HEK293T (cell line): ENCODE measurements at regions not wholly inside any gene's neighbourhood (a gene's known extent, or its start where the extent isn't known, plus 50 kb on each side); places are given as distances from the start of the nearest gene placed in this dataset.

ENCODE experiments used
- CTCF ChIA-PET: fragments of 350-600 bp; formaldehyde crosslinking; extraction: SDS; loops from one replicate; lab custom pipeline; 2021; ENCODE audit warnings: antibody characterized with exemption, inconsistent platforms; lab: Yijun Ruan, JAX
- POLR2A ChIA-PET: fragments of 350-600 bp; formaldehyde crosslinking; extraction: SDS; loops from one replicate; lab custom pipeline; 2020; ENCODE audit warnings: antibody characterized with exemption, inconsistent platforms; lab: Yijun Ruan, JAX
- DNase-seq: peaks from one replicate; pipeline ENCODE4 v3.0.0; 2012; ENCODE audit warnings: mixed read lengths; ENCODE audit errors: extremely low spot score
- ARNT ChIP-seq: fragments of 450-650 bp; IDR thresholded peaks from 2 replicates; pipeline ENCODE4 v1.6.1; 2017; ENCODE audit warnings: mild to moderate bottlenecking
- BHLHE40 ChIP-seq: fragments of 450-650 bp; IDR thresholded peaks from 2 replicates; pipeline ENCODE4 v1.6.1; 2016; ENCODE audit warnings: mild to moderate bottlenecking, moderate library complexity, borderline replicate concordance
- CTBP1 ChIP-seq: fragments of 450-650 bp; IDR thresholded peaks from 2 replicates; pipeline ENCODE4 v1.6.1; 2016; ENCODE audit warnings: borderline replicate concordance
- ELF4 ChIP-seq: fragments of 450-650 bp; IDR thresholded peaks from 2 replicates; pipeline ENCODE4 v1.6.1; 2017; ENCODE audit warnings: antibody characterized with exemption
- FOXA1 ChIP-seq: fragments of 450-650 bp; IDR thresholded peaks from 2 replicates; pipeline ENCODE4 v1.6.1; 2016; ENCODE audit warnings: mild to moderate bottlenecking
- FOXK2 ChIP-seq: fragments of 450-650 bp; IDR thresholded peaks from 2 replicates; pipeline ENCODE4 v1.6.1; 2016; ENCODE audit warnings: mild to moderate bottlenecking
- FOXM1 ChIP-seq: fragments of 450-650 bp; IDR thresholded peaks from 2 replicates; pipeline ENCODE4 v1.6.1; 2017; ENCODE audit warnings: mild to moderate bottlenecking, borderline replicate concordance
- HDGF ChIP-seq: fragments of 450-650 bp; IDR thresholded peaks from 2 replicates; pipeline ENCODE4 v1.6.1; 2017; ENCODE audit warnings: antibody characterized with exemption, borderline replicate concordance
- L3MBTL2 ChIP-seq: fragments of 450-650 bp; conservative IDR thresholded peaks from 2 replicates; pipeline ENCODE4 v1.6.1; 2016; ENCODE audit warnings: mild to moderate bottlenecking
- LEF1 ChIP-seq: fragments of 450-650 bp; IDR thresholded peaks from 2 replicates; pipeline ENCODE4 v1.6.1; 2017; ENCODE audit warnings: mild to moderate bottlenecking, borderline replicate concordance
- NFRKB ChIP-seq: fragments of 450-650 bp; IDR thresholded peaks from 2 replicates; pipeline ENCODE4 v1.6.1; 2016; ENCODE audit warnings: mild to moderate bottlenecking, moderate library complexity
- SP1 ChIP-seq: fragments of 450-650 bp; IDR thresholded peaks from 2 replicates; pipeline ENCODE4 v1.6.1; 2017
- SUZ12 ChIP-seq: fragments of 450-650 bp; IDR thresholded peaks from 2 replicates; pipeline ENCODE4 v1.6.1; 2016; ENCODE audit warnings: mild to moderate bottlenecking
- TARDBP ChIP-seq: fragments of 450-650 bp; IDR thresholded peaks from 2 replicates; pipeline ENCODE4 v1.6.1; 2016
- ZNF384 ChIP-seq: fragments of 450-650 bp; IDR thresholded peaks from 2 replicates; pipeline ENCODE4 v1.6.1; 2016
- TF ChIP-seq, protein P1 (sequence below): fragments of 450-650 bp; IDR thresholded peaks from 2 replicates; pipeline ENCODE4 v1.6.1; 2016

DNA sequence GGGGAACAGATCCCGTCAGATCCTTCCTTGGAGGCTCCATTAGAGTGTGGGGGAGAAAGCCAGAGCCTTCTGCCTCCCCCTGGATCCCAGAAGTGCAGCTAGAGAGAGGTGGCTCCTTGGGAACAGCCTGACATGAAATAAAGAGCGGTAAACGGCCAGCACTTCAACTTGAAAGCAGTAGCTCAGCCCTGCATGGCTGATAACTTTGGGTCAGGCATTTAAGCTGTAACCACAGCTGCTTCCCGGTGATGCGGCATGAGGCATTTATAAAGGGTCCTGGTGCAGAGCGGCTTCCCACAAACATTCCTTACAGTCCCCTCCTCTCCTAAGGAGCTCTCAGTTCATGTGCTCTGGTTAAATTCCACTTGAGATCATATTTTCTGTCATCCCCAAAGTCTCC lies 960.3 kb downstream of the VRK1 start:
- ChIA-PET POLR2A (no interaction called here), CTCF (no interaction called here)
- TF ChIP-seq CTBP1: no peak
- TF ChIP-seq LEF1: no peak
- no peak for TF ChIP-seq NFRKB
- no peak for TF ChIP-seq FOXK2
- TF ChIP-seq ZNF384: no peak
- no peak for DNase-seq

DNA sequence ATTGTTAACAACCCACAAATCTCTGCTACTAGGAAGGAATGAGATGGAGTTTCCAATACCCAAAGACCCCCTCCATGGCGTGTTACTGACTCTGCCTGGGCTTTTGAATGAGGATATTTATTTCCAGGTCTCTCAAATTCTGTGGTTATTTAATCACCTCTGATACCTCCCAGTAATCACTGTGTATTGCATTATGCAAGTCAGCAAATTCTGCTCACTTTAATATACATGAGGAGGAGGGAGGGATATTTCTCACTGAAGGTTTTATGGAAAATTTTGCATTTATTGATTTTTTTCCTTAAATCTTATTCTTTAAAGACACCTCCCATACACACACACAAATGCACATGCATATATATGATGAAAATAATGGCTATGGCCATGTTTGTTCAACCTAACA lies 962.9 kb downstream of the VRK1 start:
- POLR2A ChIA-PET: no interaction called here
- no peak for TF ChIP-seq LEF1
- no peak for TF ChIP-seq L3MBTL2
- TF ChIP-seq FOXK2: no peak
- CTCF ChIA-PET: no interaction called here
- no peak for DNase-seq

DNA sequence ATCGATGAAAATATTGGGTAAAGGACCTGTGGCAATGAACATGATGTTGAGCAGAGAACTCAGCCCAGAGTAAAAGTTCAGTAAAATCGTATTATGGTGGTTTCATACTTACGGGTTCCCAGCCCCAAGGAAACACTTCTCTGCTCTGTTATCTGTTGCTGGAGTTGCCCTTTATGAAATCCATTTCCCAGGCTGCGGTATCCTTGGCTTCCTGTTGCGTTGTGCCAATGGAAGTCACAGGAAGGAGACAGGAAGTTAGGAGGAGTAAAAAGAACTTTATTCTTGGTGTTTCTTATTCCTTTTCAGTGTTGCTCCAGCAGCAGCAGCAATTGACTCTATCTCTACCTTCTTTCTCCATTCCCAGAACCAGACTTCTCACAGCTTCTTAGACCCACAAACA lies 965.2 kb downstream of the VRK1 start:
- ChIA-PET POLR2A (no interaction called here), CTCF (no interaction called here)
- DNase-seq: no peak
- no peak for TF ChIP-seq BHLHE40
- TF ChIP-seq CTBP1: no peak
- no peak for TF ChIP-seq SUZ12
- no peak for TF ChIP-seq TARDBP
- no peak for TF ChIP-seq SP1
- TF ChIP-seq FOXM1: no peak
- TF ChIP-seq FOXK2: no peak
- TF ChIP-seq HDGF: no peak
- TF ChIP-seq, protein P1, sequence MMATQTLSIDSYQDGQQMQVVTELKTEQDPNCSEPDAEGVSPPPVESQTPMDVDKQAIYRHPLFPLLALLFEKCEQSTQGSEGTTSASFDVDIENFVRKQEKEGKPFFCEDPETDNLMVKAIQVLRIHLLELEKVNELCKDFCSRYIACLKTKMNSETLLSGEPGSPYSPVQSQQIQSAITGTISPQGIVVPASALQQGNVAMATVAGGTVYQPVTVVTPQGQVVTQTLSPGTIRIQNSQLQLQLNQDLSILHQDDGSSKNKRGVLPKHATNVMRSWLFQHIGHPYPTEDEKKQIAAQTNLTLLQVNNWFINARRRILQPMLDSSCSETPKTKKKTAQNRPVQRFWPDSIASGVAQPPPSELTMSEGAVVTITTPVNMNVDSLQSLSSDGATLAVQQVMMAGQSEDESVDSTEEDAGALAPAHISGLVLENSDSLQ: no peak
- TF ChIP-seq ZNF384: no peak
- no peak for TF ChIP-seq FOXA1
- TF ChIP-seq ELF4: no peak
- no peak for TF ChIP-seq ARNT

DNA sequence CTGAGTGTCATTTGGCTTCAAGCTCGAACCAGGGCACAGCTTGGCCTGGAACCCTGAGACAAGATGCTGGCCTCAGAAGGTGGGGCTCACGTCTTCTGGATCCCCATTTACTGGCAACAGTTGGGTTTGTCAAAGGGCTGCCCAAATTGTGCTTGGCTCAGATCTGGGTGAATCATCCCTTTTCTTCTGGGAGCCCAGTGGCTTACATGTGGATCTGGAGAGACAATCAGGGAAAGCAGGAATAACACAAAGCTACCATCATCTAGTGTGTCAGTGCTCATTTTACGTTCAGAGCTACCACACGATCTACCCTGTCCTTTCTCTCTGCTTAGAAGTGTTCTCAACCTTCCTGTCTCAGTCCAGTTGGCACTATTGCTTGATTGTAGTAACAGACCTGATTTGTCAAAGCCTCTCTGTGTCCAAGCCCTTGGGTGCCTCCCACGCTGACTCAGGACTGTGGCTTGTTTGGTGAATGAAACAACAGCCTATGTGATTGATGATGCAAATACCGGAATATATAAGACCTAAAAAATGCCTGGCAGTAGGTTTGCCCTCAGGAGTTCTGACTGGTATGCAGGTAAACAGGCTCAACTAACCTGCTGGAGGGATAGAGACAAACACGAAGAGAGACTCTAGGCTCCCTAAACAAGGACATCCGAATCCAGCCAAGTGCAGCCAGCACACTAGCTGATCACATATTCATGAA lies 974.3 kb downstream of the VRK1 start:
- ChIA-PET CTCF (interaction anchor here (0.6 kb wide), 1 partner anchor 674 kb away, joined by 3 read pairs; no protein-coding TSS in a partner anchor), POLR2A (no interaction called here)
- TF ChIP-seq TARDBP: no peak
- TF ChIP-seq ZNF384: no peak
- no peak for TF ChIP-seq NFRKB
- TF ChIP-seq BHLHE40: no peak
- no peak for TF ChIP-seq FOXK2
- TF ChIP-seq HDGF: no peak
- TF ChIP-seq FOXA1: no peak
- TF ChIP-seq, protein P1: no peak
- TF ChIP-seq SUZ12: no peak
- no peak for TF ChIP-seq ARNT
- TF ChIP-seq CTBP1: no peak
- no peak for TF ChIP-seq FOXM1
- no peak for TF ChIP-seq LEF1
- TF ChIP-seq ELF4: no peak
- no peak for TF ChIP-seq SP1
- TF ChIP-seq L3MBTL2: no peak
- DNase-seq: no peak

DNA sequence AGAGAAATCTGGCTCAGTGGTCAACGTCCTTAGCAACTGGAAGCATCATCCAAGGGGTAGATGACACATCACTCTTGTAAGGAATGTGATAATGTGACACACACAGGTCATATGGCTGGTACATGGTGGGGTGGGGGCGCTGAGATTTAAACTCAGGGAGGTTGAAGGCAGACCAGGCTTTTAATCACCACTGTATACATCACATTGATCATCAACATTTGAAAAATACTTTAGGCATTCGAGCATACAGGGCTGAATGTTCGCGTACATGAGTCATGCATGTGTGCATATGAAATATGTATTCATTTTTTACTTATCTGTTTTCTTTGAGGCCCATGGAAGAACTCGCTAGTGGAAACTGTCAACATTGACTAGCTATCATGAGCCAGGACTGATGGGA lies 976.4 kb downstream of the VRK1 start:
- ChIA-PET CTCF (no interaction called here), POLR2A (no interaction called here)
- TF ChIP-seq BHLHE40 (no peak), HDGF (no peak), CTBP1 (no peak), FOXA1 (no peak), LEF1 (no peak), SUZ12 (no peak), ZNF384 (no peak), FOXK2 (no peak)
- TF ChIP-seq, protein P1: no peak
- DNase-seq: no peak

DNA sequence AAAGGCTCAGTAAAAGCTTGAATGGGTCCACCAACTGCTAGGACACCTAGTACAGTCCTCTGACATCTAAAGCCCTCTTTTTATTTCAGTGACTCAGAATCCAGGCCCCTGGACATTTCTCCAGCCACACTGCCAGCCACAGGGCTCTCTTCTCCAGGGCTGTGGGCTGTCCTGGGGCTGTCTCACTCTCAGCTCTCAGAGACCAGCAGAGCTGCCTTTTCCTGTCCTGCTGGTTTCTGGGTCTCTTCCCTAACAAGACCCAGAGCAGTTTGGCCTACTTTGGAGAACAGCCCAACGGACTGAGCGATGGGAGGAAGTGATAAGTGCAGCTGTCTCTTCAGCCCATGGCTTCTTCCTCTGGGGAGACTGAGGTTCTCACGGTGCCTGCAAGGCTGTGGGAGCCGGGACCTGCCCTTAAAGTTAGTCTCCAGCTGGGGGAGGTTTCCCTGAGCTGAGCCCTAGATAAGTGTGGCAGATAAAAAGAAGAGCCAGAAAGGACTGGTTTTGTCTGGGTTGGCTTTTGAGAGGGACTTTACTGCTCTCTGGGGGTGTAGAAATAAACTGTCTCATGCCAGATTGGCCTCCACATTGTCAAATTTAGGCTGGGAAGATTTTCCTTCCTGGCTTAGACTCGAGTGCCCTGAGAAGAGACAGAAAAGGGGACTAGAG lies 979.8 kb downstream of the VRK1 start:
- no peak for DNase-seq
- POLR2A ChIA-PET: interaction anchor here (0.7 kb wide), 1 partner anchor 633 kb away, joined by 3 read pairs; no protein-coding TSS in a partner anchor
- CTCF ChIA-PET: interaction anchor here (0.6 kb wide), 1 partner anchor 290 kb away, joined by 5 read pairs; no protein-coding TSS in a partner anchor
- TF ChIP-seq SP1: no peak
- no peak for TF ChIP-seq SUZ12
- TF ChIP-seq L3MBTL2: no peak
- no peak for TF ChIP-seq CTBP1
- no peak for TF ChIP-seq LEF1
- no peak for TF ChIP-seq FOXK2
- no peak for TF ChIP-seq ZNF384
- TF ChIP-seq TARDBP: no peak
- TF ChIP-seq FOXA1: no peak
- no peak for TF ChIP-seq ARNT
- TF ChIP-seq FOXM1: no peak
- no peak for TF ChIP-seq NFRKB
- TF ChIP-seq, protein P1: no peak
